Smooth muscle cell (in vitro differentiated cells): ENCODE measurements at regions not wholly inside any gene's neighbourhood (a gene's known extent, or its start where the extent isn't known, plus 50 kb on each side); places are given as distances from the start of the nearest gene placed in this dataset.

ENCODE experiments used
- DNase-seq: peaks from one replicate; lab custom pipeline; 2025; ENCODE audit not compliant: unreplicated experiment; lab: John Stamatoyannopoulos, UW
- H2AFZ ChIP-seq: fragments of 200-600 bp; sonication (generic); 2 replicates; pipeline ENCODE4 v1.6.0; 2016; ENCODE audit warnings: antibody characterized with exemption, low read depth, mild to moderate bottlenecking
- H3F3A ChIP-seq: fragments of 200-600 bp; sonication (generic); 2 replicates; pipeline ENCODE4 v1.6.0; 2017; ENCODE audit warnings: antibody characterized with exemption, low read depth
- H3K27ac ChIP-seq: fragments of 200-600 bp; sonication (generic); 2 replicates; pipeline ENCODE4 v1.5.1; 2016; ENCODE audit warnings: low read depth, mild to moderate bottlenecking
- H3K27me3 ChIP-seq: fragments of 200-600 bp; sonication (generic); 2 replicates; pipeline ENCODE4 v1.6.1; 2016; ENCODE audit warnings: low read depth, mild to moderate bottlenecking
- H3K36me3 ChIP-seq: fragments of 200-600 bp; sonication (generic); 2 replicates; pipeline ENCODE4 v1.5.1; 2016; ENCODE audit warnings: low read depth
- H3K4me1 ChIP-seq: fragments of 200-600 bp; sonication (generic); 2 replicates; pipeline ENCODE4 v1.5.1; 2016; ENCODE audit warnings: low read depth
- H3K4me2 ChIP-seq: fragments of 200-600 bp; sonication (generic); 2 replicates; pipeline ENCODE4 v1.6.0; 2016; ENCODE audit warnings: mild to moderate bottlenecking
- H3K4me3 ChIP-seq: fragments of 200-600 bp; sonication (generic); 2 replicates; pipeline ENCODE4 v1.5.1; 2016; ENCODE audit warnings: mild to moderate bottlenecking
- H3K79me2 ChIP-seq: fragments of 200-600 bp; sonication (generic); 2 replicates; pipeline ENCODE4 v1.6.0; 2016; ENCODE audit warnings: low read depth, mild to moderate bottlenecking
- H3K9ac ChIP-seq: fragments of 200-600 bp; sonication (generic); 2 replicates; pipeline ENCODE4 v1.6.0; 2016; ENCODE audit warnings: low read depth
- H3K9me3 ChIP-seq: fragments of 200-600 bp; sonication (generic); replicated peaks from 2 replicates; pipeline ENCODE4 v1.5.1; 2016; ENCODE audit warnings: low read depth
- H4K20me1 ChIP-seq: fragments of 200-600 bp; sonication (generic); 2 replicates; pipeline ENCODE4 v1.6.0; 2016; ENCODE audit warnings: low read depth
- WGBS: methylation state at CpG from one replicate; pipeline ENCODE4 v1.1.7; 2016; ENCODE audit warnings: low lambda C conversion rate; 5-methylcytosine and 5-hydroxymethylcytosine counted together
- TF ChIP-seq, protein P1 (sequence below): fragments of 200-600 bp; sonication (generic); IDR thresholded peaks from 2 replicates; pipeline ENCODE4 v1.5.1; 2017; ENCODE audit warnings: borderline replicate concordance, mild to moderate bottlenecking, antibody characterized with exemption; ENCODE audit not compliant: insufficient read depth, poor library complexity, severe bottlenecking

DNA sequence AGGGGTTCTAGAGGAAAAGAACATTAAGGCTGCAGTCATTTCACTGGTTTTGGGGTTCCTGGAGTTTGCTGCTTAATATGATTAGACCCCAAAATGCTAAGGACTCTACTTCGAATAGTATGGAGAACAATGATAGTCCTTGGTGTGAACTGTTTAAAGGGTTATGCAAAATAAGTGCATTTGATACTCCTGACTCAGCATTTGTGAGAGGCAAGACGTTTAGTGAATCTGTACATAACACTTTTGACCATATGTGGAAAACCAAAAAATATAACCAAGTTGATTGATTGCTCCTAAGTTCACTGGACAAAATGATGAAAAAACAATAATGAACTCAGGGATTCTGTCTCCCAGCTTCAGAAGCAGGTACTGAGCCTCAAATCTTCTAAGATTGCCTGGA, 414.1 kb downstream of the SH3BGRL start:
- H3K79me2 ChIP-seq: no peaks in the 10 kb centered on the region
- DNase-seq: no peak
- no peak overlapping the region for H3K27ac ChIP-seq
- H3K4me2 ChIP-seq: no peak overlapping the region
- H3K4me3 ChIP-seq: no peak overlapping the region
- 44% methylated on average over 2 of the region's 2 CpGs for WGBS
- H4K20me1 ChIP-seq: no peaks in the 10 kb centered on the region
- H3K4me1 ChIP-seq: no peaks in the 10 kb centered on the region
- TF ChIP-seq, protein P1, sequence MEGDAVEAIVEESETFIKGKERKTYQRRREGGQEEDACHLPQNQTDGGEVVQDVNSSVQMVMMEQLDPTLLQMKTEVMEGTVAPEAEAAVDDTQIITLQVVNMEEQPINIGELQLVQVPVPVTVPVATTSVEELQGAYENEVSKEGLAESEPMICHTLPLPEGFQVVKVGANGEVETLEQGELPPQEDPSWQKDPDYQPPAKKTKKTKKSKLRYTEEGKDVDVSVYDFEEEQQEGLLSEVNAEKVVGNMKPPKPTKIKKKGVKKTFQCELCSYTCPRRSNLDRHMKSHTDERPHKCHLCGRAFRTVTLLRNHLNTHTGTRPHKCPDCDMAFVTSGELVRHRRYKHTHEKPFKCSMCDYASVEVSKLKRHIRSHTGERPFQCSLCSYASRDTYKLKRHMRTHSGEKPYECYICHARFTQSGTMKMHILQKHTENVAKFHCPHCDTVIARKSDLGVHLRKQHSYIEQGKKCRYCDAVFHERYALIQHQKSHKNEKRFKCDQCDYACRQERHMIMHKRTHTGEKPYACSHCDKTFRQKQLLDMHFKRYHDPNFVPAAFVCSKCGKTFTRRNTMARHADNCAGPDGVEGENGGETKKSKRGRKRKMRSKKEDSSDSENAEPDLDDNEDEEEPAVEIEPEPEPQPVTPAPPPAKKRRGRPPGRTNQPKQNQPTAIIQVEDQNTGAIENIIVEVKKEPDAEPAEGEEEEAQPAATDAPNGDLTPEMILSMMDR: no peak
- H3K9ac ChIP-seq: no peak overlapping the region
- peaks cover 3% of the 10 kb centered on the region for H3K9me3 ChIP-seq
- no peaks in the 10 kb centered on the region for H3K27me3 ChIP-seq
- no peak overlapping the region for H2AFZ ChIP-seq
- H3K36me3 ChIP-seq: no peaks in the 10 kb centered on the region
- no peaks in the 10 kb centered on the region for H3F3A ChIP-seq

DNA sequence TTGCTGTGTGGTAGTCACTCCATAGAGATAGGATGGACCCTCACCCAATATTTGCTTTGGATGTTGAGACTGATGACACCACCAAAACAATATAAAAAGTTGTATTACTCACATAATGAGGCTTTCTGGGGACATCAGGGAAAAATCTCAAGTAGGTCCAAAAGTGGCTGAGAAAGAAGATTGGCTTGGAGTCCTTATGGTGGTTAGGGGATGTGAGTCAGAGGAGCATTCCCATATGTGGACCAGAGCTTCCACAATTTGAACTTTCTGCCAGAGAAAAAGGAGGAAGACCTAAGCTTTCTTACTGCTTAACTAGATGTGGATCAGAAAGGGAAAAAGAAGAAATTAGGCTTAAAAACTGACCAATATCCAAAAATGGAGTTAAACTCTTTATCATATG, 460.5 kb downstream of the SH3BGRL start:
- no peak overlapping the region for H3K9ac ChIP-seq
- no peaks in the 10 kb centered on the region for H4K20me1 ChIP-seq
- no peak overlapping the region for H3K27ac ChIP-seq
- no peaks in the 10 kb centered on the region for H3F3A ChIP-seq
- H3K79me2 ChIP-seq: no peaks in the 10 kb centered on the region
- no peaks in the 10 kb centered on the region for H3K4me1 ChIP-seq
- H3K9me3 ChIP-seq: peaks cover 2% of the 10 kb centered on the region
- H2AFZ ChIP-seq: no peak overlapping the region
- no peaks in the 10 kb centered on the region for H3K27me3 ChIP-seq
- H3K4me2 ChIP-seq: no peak overlapping the region
- H3K4me3 ChIP-seq: no peak overlapping the region
- TF ChIP-seq, protein P1: no peak
- no peaks in the 10 kb centered on the region for H3K36me3 ChIP-seq
- DNase-seq: no peak

DNA sequence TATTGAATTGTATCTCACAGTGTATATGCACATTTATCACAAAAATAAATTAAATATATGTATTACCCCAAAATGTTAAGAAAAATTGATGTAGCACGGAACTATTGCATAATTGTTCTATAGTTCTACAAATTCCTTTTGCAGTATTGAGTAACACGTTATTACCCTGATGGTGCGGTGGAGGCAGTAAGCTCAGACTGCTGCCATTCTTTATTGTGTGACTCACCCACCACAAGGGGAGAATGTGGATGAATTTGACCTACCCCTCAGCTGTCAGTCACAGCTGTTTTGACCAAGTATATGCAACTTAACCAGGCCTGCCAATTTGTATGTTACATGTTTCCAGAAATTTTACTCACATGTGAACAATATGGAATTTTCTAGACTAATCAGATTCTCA, 506.6 kb downstream of the SH3BGRL start:
- H3K4me2 ChIP-seq: no peak overlapping the region
- H3K9ac ChIP-seq: no peak overlapping the region
- TF ChIP-seq, protein P1: no peak
- no peaks in the 10 kb centered on the region for H3K36me3 ChIP-seq
- no peaks in the 10 kb centered on the region for H3K9me3 ChIP-seq
- 83% methylated on average over 3 of the region's 3 CpGs for WGBS
- no peak for DNase-seq
- no peaks in the 10 kb centered on the region for H3F3A ChIP-seq
- no peaks in the 10 kb centered on the region for H4K20me1 ChIP-seq
- no peaks in the 10 kb centered on the region for H3K4me1 ChIP-seq
- H3K79me2 ChIP-seq: no peaks in the 10 kb centered on the region
- H3K27ac ChIP-seq: no peak overlapping the region
- no peaks in the 10 kb centered on the region for H3K27me3 ChIP-seq
- no peak overlapping the region for H3K4me3 ChIP-seq
- H2AFZ ChIP-seq: no peak overlapping the region

DNA sequence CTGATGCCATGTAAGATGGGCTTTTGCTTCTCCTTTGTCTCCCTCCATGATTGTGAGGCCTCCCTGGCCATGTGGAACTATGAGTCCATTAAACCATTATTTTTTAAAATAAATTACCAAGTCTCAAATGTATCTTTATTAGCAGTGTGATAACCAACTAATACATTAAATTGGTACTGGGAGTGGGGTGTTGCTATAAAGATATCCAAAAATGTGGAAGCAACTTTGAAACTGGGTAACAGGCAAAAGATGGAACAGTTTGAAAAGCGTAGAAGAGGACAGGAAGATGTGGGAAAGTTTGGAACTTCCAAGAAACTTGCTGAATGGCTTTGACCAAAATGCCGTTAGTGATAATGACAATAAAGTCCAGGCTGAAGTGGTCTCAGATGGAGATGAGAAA, 526.7 kb downstream of the SH3BGRL start:
- no peak overlapping the region for H3K27ac ChIP-seq
- H3K36me3 ChIP-seq: no peaks in the 10 kb centered on the region
- no peak overlapping the region for H3K4me3 ChIP-seq
- H3K4me1 ChIP-seq: no peaks in the 10 kb centered on the region
- no peak overlapping the region for H3K9ac ChIP-seq
- DNase-seq: no peak
- TF ChIP-seq, protein P1: no peak
- no peaks in the 10 kb centered on the region for H3F3A ChIP-seq
- H3K9me3 ChIP-seq: peaks cover 15% of the 10 kb centered on the region
- WGBS: 66% methylated on average over 2 of the region's 2 CpGs
- no peaks in the 10 kb centered on the region for H4K20me1 ChIP-seq
- H3K4me2 ChIP-seq: no peak overlapping the region
- no peaks in the 10 kb centered on the region for H3K27me3 ChIP-seq
- no peak overlapping the region for H2AFZ ChIP-seq
- H3K79me2 ChIP-seq: no peaks in the 10 kb centered on the region
